ENCODE measurements at regions not wholly inside any gene's neighbourhood (a gene's known extent, or its start where the extent isn't known, plus 50 kb on each side); places are given as distances from the start of the nearest gene placed in this dataset.
A peak's percentile ranks its signal among the peaks of the same experiment; 100 is the strongest.

DNA sequence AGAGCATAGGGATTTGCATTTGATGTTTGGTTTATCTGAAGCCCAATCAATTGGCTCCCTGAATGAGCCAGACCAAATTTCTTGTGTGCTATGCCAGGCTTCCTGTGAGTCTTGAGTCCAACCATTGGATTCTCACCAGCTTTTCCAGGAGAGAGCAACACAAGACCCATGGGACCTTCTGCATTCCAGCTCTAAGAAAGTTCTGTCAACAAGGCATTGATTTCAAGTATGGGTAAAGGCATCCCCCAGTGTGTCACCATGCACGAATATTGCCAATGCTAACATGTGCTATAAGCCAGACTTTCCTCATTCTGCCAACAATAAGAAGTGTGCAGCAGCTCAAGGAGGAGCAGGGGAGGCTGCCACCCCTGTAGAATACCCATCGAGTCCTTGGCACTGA lies 266.6 kb downstream of the ETAA1 start:
- no peak for DNase-seq (ENCODE audit: low read depth)
- TF ChIP-seq, protein P1, sequence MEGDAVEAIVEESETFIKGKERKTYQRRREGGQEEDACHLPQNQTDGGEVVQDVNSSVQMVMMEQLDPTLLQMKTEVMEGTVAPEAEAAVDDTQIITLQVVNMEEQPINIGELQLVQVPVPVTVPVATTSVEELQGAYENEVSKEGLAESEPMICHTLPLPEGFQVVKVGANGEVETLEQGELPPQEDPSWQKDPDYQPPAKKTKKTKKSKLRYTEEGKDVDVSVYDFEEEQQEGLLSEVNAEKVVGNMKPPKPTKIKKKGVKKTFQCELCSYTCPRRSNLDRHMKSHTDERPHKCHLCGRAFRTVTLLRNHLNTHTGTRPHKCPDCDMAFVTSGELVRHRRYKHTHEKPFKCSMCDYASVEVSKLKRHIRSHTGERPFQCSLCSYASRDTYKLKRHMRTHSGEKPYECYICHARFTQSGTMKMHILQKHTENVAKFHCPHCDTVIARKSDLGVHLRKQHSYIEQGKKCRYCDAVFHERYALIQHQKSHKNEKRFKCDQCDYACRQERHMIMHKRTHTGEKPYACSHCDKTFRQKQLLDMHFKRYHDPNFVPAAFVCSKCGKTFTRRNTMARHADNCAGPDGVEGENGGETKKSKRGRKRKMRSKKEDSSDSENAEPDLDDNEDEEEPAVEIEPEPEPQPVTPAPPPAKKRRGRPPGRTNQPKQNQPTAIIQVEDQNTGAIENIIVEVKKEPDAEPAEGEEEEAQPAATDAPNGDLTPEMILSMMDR (IDR thresholded peaks at IDR 0.05; ENCODE audit: control insufficient read depth, insufficient read depth, low read depth, low read length, missing control alignments), result no peak
- H3K4me3 ChIP-seq (ENCODE audit: control insufficient read depth, low read depth, low read length), result no peak overlapping the region

DNA sequence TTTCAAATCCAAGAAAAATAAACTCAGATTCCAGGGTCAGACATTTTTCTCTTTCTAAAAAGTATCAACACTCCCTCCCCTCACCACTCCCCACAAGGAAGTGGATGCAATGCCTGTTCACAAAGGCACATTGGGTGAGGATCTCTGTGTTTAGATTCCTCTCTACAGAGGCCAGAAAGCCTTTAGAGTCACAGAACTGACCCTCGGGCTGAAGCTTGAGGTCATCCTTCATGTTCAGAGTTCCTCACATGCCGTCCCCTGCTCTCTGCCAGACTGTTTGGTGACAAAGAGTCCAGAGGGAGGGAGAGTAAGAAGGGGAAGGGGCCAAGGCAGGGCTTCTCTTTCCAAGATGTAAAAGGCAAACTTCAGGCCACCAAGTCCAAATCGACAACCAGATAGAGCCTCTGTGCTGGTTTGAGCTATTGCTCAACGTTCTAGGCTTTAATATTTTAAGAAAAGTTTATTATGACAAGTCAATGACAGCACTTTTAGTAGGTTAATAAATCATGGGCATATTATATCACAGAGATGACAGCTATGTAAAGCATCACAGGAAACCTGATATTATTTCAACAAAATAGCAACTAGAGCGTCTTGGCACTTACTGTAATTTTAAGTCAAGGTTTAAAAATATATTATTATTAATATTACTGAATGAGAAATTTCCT lies 269.4 kb downstream of the ETAA1 start:
- TF ChIP-seq, protein P1 (IDR thresholded peaks at IDR 0.05; ENCODE audit: control insufficient read depth, insufficient read depth, low read depth, low read length, missing control alignments), result no peak
- DNase-seq (ENCODE audit: low read depth), result no peak
- no peak overlapping the region for H3K4me3 ChIP-seq (ENCODE audit: control insufficient read depth, low read depth, low read length)

DNA sequence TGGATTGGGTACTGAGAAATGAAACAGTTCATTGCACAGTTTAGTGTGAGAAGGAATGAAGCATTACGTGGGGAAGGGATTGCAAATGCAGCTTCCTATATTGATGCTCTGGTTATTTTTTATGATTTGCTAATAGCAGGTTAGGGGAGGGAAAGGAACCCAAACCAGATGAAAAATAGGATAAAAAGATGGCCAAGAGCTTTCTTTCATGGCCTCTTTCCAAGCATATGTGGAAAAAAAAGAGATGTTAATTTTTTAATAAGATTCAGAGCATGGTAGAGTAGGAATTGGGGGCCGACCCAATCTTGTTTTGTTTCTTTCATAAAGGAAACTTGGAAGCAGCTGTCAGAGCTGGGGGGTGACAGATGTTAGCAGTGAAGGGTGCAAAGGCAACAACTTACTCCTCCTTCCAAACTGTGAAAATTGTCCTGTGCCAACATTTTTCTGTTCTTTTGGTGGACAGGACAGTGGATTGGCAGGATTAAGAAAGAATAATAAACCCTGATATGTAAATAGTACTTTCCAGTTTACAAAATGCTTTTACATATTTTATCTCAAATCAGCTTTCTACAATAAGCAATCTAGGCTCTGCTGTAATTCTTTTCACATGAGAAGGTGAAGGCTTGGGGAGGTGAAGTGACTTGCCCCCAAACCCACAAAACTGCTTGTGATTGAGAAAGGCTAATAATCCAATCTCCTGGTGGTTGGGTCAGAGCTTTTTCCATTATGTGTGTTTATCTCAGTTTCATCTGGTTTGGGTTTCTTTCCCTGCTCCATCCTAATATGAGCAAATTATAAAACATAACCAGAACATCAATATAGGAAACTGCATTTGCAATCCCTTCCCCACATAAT lies 270.1 kb downstream of the ETAA1 start:
- peak; percentile 7 for DNase-seq (ENCODE audit: low read depth)
- TF ChIP-seq, protein P1 (IDR thresholded peaks at IDR 0.05; ENCODE audit: control insufficient read depth, insufficient read depth, low read depth, low read length, missing control alignments), result no peak
- no peak overlapping the region for H3K4me3 ChIP-seq (ENCODE audit: control insufficient read depth, low read depth, low read length)

DNA sequence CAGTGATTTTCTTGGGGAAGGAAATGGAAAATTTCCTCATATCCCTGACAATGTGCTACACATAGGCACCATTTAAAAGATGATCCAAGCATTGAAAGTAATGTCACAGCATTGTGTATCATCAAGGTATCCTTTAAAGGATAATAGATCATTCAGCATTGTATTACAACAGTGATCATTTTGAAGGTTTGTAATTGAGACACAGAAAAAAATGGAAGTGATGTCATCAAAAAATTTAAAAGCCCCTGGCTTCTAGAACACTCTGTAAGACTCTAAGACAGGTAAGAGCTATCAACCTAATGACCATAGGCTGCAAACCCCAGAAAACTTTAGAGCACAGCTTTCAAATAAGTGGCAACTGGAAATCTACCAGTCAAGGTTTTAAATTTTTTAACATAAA lies 271.4 kb downstream of the ETAA1 start:
- H3K4me3 ChIP-seq (ENCODE audit: control insufficient read depth, low read depth, low read length), result no peak overlapping the region
- TF ChIP-seq, protein P1 (IDR thresholded peaks at IDR 0.05; ENCODE audit: control insufficient read depth, insufficient read depth, low read depth, low read length, missing control alignments), result no peak
- no peak for DNase-seq (ENCODE audit: low read depth)

DNA sequence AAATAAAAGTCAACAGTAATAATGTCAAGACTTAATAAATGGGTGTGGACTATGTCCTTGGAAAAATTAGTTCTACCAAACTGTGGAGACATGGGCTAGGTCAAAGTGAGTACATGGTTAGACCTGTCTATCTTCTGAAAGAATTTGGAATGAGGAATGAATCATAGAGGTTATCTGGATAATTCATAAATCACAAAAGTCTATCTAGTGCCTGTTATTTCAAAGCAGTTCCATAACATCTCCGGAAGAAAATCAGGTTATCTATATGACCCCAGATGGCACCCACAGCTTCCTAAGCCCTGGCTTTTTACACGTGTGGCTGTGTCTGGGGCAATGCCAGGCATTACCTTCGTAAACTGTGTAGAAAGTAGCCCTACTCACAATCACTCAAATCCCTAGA lies 272.0 kb downstream of the ETAA1 start:
- H3K4me3 ChIP-seq (ENCODE audit: control insufficient read depth, low read depth, low read length), result no peak overlapping the region
- no peak for DNase-seq (ENCODE audit: low read depth)
- TF ChIP-seq, protein P1 (IDR thresholded peaks at IDR 0.05; ENCODE audit: control insufficient read depth, insufficient read depth, low read depth, low read length, missing control alignments), result no peak

DNA sequence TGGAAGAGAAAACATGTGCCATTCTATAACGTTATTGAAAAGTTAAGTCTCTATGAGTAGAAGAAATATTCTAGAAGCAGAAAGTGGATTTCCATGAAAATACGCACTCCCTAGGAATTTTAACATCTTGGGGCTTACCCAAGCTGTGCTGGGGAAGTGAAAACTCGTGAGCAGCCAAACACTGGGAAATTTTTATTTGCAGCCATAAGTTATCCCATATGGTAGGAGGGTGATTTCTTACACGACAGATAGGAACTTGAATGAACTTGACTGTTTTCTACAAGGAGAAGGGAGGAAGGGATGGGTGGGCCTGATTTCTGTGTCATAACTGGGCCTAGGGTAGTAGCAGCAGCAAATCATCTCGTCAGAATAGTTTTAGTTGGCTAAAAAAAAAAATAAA lies 272.6 kb downstream of the ETAA1 start:
- TF ChIP-seq, protein P1 (IDR thresholded peaks at IDR 0.05; ENCODE audit: control insufficient read depth, insufficient read depth, low read depth, low read length, missing control alignments), result no peak
- H3K4me3 ChIP-seq (ENCODE audit: control insufficient read depth, low read depth, low read length), result no peak overlapping the region
- DNase-seq (ENCODE audit: low read depth), result no peak
